ENCODE measurements at regions not wholly inside any gene's neighbourhood (a gene's known extent, or its start where the extent isn't known, plus 50 kb on each side); places are given as distances from the start of the nearest gene placed in this dataset.

DNA sequence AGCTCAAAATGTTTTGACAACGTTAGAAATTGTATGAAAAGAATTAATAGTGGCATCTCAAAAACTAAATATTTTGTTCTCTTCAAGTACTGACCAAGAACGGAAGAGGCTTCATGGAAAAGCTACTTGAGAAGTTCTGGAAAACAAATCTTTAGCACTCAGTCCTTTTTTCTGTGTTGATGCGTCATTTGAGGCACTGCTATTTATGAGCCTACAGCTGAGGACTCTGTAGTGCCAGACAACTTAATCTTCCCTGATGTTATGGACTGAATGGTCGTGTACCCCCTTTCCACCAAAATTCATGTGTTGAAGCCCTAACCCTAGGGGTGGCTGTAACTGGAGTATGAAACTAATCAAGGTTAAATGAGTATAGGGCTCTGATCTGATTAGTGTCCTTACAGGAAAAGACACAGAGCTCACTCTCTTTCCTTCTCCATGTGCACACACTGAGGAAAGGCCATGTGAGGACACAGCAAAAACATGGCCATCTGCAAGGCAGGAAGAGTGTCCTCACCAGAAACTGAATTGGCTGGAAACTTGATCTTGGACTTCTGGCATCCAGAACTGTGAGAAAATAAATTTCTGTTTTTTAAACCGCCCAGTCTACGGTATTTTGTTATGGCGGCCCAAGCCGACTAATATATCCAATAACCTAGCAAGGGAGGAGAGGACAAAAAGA, 337.0 kb upstream of the CLEC14A start:
- ATAC-seq: no peak
- no peak for TF ChIP-seq ISL1 (CRISPR knock-in tag; IDR thresholded peaks at IDR 0.05)
- no peak for TF ChIP-seq OSR1 (CRISPR knock-in tag; IDR thresholded peaks at IDR 0.05)
- TF ChIP-seq PPARA (CRISPR knock-in tag; IDR thresholded peaks at IDR 0.05; ENCODE audit: borderline replicate concordance): no peak
- no peak for TF ChIP-seq POU6F1 (CRISPR knock-in tag; IDR thresholded peaks at IDR 0.05; ENCODE audit: borderline replicate concordance, low read depth)
- TF ChIP-seq GLIS3 (CRISPR knock-in tag; IDR thresholded peaks at IDR 0.05): no peak
- TF ChIP-seq CSDC2 (CRISPR knock-in tag; IDR thresholded peaks at IDR 0.05): no peak
- TF ChIP-seq, protein P1, sequence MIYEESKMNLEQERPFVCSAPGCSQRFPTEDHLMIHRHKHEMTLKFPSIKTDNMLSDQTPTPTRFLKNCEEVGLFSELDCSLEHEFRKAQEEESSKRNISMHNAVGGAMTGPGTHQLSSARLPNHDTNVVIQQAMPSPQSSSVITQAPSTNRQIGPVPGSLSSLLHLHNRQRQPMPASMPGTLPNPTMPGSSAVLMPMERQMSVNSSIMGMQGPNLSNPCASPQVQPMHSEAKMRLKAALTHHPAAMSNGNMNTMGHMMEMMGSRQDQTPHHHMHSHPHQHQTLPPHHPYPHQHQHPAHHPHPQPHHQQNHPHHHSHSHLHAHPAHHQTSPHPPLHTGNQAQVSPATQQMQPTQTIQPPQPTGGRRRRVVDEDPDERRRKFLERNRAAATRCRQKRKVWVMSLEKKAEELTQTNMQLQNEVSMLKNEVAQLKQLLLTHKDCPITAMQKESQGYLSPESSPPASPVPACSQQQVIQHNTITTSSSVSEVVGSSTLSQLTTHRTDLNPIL (CRISPR knock-in tag; IDR thresholded peaks at IDR 0.05; ENCODE audit: low read depth): no peak
- no peak for TF ChIP-seq ARNTL (CRISPR knock-in tag; IDR thresholded peaks at IDR 0.05; ENCODE audit: borderline replicate concordance, low read depth)
- TF ChIP-seq ZNF565 (CRISPR knock-in tag; conservative IDR thresholded peaks at IDR 0.05; ENCODE audit: low read depth): no peak
- TF ChIP-seq TOX (CRISPR knock-in tag; IDR thresholded peaks at IDR 0.05; ENCODE audit: borderline replicate concordance): no peak
- no peak for TF ChIP-seq ZFP3 (CRISPR knock-in tag; IDR thresholded peaks at IDR 0.05)
- TF ChIP-seq ZC3H10 (CRISPR knock-in tag; IDR thresholded peaks at IDR 0.05): no peak
- TF ChIP-seq PATZ1 (CRISPR knock-in tag; IDR thresholded peaks at IDR 0.05; ENCODE audit: borderline replicate concordance): no peak
- no peak for TF ChIP-seq BACH2 (CRISPR knock-in tag; IDR thresholded peaks at IDR 0.05; ENCODE audit: borderline replicate concordance)

DNA sequence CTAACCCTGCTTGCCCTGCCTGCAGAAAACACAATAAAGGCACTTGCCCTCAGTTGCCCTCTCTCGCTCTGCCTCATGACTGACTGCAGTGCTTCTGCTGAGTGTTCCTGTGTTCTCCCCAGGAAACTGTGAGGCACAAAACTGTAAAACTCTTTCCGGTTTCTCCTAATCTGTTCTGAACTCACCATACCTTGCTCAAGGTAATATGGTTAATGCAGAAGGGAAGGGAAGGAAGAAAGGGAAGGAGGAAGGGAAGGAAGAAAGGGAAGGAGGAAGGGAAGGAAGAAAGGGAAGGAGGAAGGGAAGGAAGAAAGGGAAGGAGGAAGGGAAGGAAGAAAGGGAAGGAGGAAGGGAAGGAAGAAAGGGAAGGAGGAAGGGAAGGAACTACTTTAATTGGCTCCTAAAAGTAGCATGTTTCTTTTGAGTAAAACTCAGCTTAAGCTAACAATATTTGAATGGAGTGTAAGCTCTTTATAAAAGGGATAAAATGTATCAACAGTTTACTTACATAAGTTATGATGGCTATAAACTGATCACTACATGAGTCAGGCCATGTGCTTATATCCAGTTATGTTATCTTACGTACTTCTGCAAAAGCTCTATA, 334.0 kb upstream of the CLEC14A start:
- TF ChIP-seq ZNF8 (CRISPR knock-in tag; IDR thresholded peaks at IDR 0.05) (no peak), ZFP30 (CRISPR knock-in tag; IDR thresholded peaks at IDR 0.05) (no peak), OSR1 (CRISPR knock-in tag; IDR thresholded peaks at IDR 0.05) (no peak), TCF4 (CRISPR knock-in tag; IDR thresholded peaks at IDR 0.05; ENCODE audit: borderline replicate concordance) (no peak), SNAI2 (CRISPR knock-in tag; IDR thresholded peaks at IDR 0.05) (no peak), TOX (CRISPR knock-in tag; IDR thresholded peaks at IDR 0.05; ENCODE audit: borderline replicate concordance) (no peak), ZFP3 (CRISPR knock-in tag; IDR thresholded peaks at IDR 0.05) (no peak), PATZ1 (CRISPR knock-in tag; IDR thresholded peaks at IDR 0.05; ENCODE audit: borderline replicate concordance) (no peak), ISL1 (CRISPR knock-in tag; IDR thresholded peaks at IDR 0.05) (no peak), TSHZ2 (CRISPR knock-in tag; IDR thresholded peaks at IDR 0.05) (no peak), POU6F1 (CRISPR knock-in tag; IDR thresholded peaks at IDR 0.05; ENCODE audit: borderline replicate concordance, low read depth) (no peak), ESRRG (CRISPR knock-in tag; IDR thresholded peaks at IDR 0.05) (no peak), PPARA (CRISPR knock-in tag; IDR thresholded peaks at IDR 0.05; ENCODE audit: borderline replicate concordance) (no peak), RARB (CRISPR knock-in tag; IDR thresholded peaks at IDR 0.05) (no peak), ZNF565 (CRISPR knock-in tag; conservative IDR thresholded peaks at IDR 0.05; ENCODE audit: low read depth) (no peak), ZC3H10 (CRISPR knock-in tag; IDR thresholded peaks at IDR 0.05) (no peak), GLIS3 (CRISPR knock-in tag; IDR thresholded peaks at IDR 0.05) (no peak), CSDC2 (CRISPR knock-in tag; IDR thresholded peaks at IDR 0.05) (no peak), BACH2 (CRISPR knock-in tag; IDR thresholded peaks at IDR 0.05; ENCODE audit: borderline replicate concordance) (no peak)
- TF ChIP-seq, protein P1 (CRISPR knock-in tag; IDR thresholded peaks at IDR 0.05; ENCODE audit: low read depth): no peak
- no peak for ATAC-seq

Measured in SK-N-SH treated with all-trans-retinoic acid at 6 μM for 48 hours (cell line).